Prostate gland (tissue), 2 donors: ENCODE measurements at regions not wholly inside any gene's neighbourhood (a gene's known extent, or its start where the extent isn't known, plus 50 kb on each side); places are given as distances from the start of the nearest gene placed in this dataset.

Experiments used
- DNase-seq: peaks from one replicate; pipeline ENCODE4 v3.0.0-alpha.2; 2019; ENCODE audit warnings: low spot score
- H3K27ac ChIP-seq, 2 donors: fragments of 200-600 bp; sonication (generic); 2 replicates each; pipeline ENCODE4 v1.5.1; 2017 to 2019
- H3K27me3 ChIP-seq: fragments of 200-600 bp; sonication (generic); replicated peaks from 2 replicates; pipeline ENCODE4 v1.5.1; 2019; ENCODE audit not compliant: insufficient read depth
- H3K36me3 ChIP-seq, 2 donors: fragments of 200-600 bp; sonication (generic); 1 replicate in 1 of 2; 2 replicates in 1 of 2; pipeline versions ENCODE4 v1.5.1 to v1.8.1; 2017 to 2019
- H3K4me1 ChIP-seq: fragments of 200-600 bp; sonication (generic); replicated peaks from 2 replicates; pipeline ENCODE4 v1.5.1; 2019
- H3K4me3 ChIP-seq, 2 donors: fragments of 200-600 bp; sonication (generic); 2 replicates each; pipeline ENCODE4 v1.5.1; 2017 to 2019
- H3K9me3 ChIP-seq: fragments of 200-600 bp; sonication (generic); 2 replicates; pipeline ENCODE4 v1.5.1; 2017
- POLR2A ChIP-seq: fragments of 450-650 bp; IDR thresholded peaks from one replicate; pipeline ENCODE4 v1.6.1; 2016; ENCODE audit warnings: antibody characterized with exemption, mild to moderate bottlenecking
- POLR2AphosphoS5 ChIP-seq: sonication (generic); formaldehyde crosslinking; IDR thresholded peaks from one replicate; pipeline ENCODE4 v1.6.1; 2017; ENCODE audit warnings: antibody characterized with exemption
- WGBS: methylation state at CpG from one replicate; pipeline ENCODE4 v1.1.5; 2018; 5-methylcytosine and 5-hydroxymethylcytosine counted together
- intact Hi-C: fragments of 100-400 bp; cut with DNase I; formaldehyde crosslinking; loops from one replicate; pipeline ENCODE4 v1.14.2; 2022
- TF ChIP-seq, protein P1 (sequence below), 4 experiments: fragments of 200-600 bp in 2 of 4; fragments of 450-650 bp in 2 of 4; sonication (generic) in 2 of 4; IDR thresholded peaks; 1 replicate in 3 of 4; 2 replicates in 1 of 4; pipeline ENCODE4 v1.5.1; 2016 to 2019; ENCODE audit warnings: antibody characterized with exemption in 4 of 4, mild to moderate bottlenecking in 2 of 4, moderate library complexity in 2 of 4

DNA sequence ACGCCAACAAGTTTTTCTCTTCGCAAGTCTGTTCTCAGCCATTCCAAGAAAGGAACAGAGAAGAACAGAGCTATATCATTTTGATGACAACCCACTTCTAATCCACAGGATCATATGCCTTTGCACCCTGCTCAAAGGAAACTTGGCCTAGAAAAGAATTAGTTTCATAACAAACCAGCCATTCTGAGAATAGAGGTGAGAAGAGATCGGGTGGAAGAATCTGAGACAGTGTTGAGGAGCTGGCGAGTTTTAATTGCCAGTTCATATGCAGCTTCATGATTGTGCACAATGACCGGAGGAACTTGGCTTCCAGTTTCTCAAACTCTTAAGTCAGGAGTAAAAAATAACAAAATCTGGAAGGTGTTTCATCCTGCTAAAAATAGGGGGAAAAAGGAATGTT lies 380.0 kb downstream of the NR2F1-AS1 start:
- H3K27ac ChIP-seq = no peak overlapping the region
- no peak for TF ChIP-seq POLR2A
- intact Hi-C loops = no loop called here
- H3K4me1 ChIP-seq = no peaks in the 10 kb centered on the region
- no peak for DNase-seq
- no peaks in the 10 kb centered on the region for H3K27me3 ChIP-seq
- H3K9me3 ChIP-seq = no peaks in the 10 kb centered on the region
- H3K4me3 ChIP-seq = no peak overlapping the region
- no peaks in the 10 kb centered on the region for H3K36me3 ChIP-seq
- 76% methylated on average over 5 of the region's 5 CpGs for WGBS

DNA sequence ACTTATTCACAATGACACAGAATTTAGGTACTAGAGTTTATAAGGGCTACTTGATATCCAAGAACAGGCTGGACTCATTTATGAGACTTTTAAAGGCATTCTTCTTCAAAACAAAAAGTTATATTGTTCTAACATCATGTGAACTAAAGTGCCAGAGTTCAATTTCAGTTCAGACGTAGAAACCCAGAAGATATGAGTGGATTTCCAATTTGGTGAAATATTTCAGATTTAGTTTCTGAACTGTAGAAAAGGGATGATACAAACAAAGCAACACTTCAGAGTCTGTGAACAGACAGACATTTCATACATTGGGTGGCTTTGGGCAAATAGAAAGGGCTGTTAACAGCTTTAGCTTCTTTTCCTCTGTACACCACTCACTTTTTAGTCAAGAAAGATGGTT lies 384.0 kb downstream of the NR2F1-AS1 start:
- intact Hi-C loops = no loop called here
- Histone ChIP-seq H3K27me3 (no peaks in the 10 kb centered on the region), H3K36me3 (no peaks in the 10 kb centered on the region), H3K4me3 (no peak overlapping the region), H3K4me1 (no peaks in the 10 kb centered on the region), H3K27ac (no peak overlapping the region), H3K9me3 (no peaks in the 10 kb centered on the region)
- DNase-seq = no peak
- 36% methylated on average over 1 of the region's 1 CpG for WGBS
- no peak for TF ChIP-seq POLR2A
- TF ChIP-seq POLR2AphosphoS5 = no peak
- TF ChIP-seq, protein P1, sequence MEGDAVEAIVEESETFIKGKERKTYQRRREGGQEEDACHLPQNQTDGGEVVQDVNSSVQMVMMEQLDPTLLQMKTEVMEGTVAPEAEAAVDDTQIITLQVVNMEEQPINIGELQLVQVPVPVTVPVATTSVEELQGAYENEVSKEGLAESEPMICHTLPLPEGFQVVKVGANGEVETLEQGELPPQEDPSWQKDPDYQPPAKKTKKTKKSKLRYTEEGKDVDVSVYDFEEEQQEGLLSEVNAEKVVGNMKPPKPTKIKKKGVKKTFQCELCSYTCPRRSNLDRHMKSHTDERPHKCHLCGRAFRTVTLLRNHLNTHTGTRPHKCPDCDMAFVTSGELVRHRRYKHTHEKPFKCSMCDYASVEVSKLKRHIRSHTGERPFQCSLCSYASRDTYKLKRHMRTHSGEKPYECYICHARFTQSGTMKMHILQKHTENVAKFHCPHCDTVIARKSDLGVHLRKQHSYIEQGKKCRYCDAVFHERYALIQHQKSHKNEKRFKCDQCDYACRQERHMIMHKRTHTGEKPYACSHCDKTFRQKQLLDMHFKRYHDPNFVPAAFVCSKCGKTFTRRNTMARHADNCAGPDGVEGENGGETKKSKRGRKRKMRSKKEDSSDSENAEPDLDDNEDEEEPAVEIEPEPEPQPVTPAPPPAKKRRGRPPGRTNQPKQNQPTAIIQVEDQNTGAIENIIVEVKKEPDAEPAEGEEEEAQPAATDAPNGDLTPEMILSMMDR (IDR thresholded peaks at IDR 0.05) = no peak

DNA sequence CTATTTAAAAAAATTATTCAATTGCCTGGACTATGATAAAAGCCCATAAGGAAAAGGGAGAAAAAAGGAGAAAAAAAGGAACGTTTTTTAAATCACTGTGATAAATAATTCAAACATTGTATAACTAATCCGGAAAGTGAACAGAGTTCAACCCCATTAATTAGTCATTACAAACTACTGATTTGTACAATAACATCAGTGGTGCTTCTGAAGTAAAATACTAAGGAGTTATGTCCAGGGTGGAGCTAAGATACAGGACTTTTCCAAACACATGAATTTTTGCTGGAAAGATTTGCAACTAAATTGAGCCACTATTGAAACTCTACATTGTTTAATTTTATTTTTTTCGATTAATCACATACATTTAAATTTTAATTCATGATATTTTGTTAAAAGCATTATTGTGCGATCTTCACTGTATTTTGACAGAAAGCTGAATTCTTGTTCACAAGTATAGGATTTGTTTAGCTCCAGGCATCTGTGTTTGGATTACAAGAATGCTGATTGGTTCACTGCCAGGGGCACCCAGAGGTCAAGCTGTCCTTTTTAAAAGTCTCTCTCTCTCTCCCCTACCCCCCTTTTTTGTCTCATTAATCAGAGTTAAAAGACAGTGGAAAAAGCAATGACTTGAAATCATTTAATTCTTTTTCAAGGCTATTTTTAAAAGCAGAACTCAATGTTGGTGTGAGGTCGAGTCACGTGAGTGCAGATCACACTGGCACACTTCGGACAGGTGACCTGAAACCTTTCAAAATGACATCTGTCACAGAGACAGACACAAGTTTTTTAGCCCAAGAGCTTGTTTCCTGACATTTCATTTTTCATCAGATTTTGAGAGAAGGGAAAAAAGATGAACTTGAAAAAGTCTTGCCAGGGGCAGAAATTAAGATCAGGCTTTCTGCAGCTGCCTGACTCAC lies 387.3 kb downstream of the NR2F1-AS1 start:
- 47% methylated on average over 7 of the region's 7 CpGs for WGBS
- no peak for TF ChIP-seq POLR2AphosphoS5
- no peak for TF ChIP-seq POLR2A
- TF ChIP-seq, protein P1 (IDR thresholded peaks at IDR 0.05) = no peak
- Histone ChIP-seq H3K9me3 (no peaks in the 10 kb centered on the region), H3K4me1 (no peaks in the 10 kb centered on the region), H3K36me3 (no peaks in the 10 kb centered on the region), H3K4me3 (no peak overlapping the region), H3K27ac (no peak overlapping the region), H3K27me3 (no peaks in the 10 kb centered on the region)
- no peak for DNase-seq
- intact Hi-C loops = no loop called here

DNA sequence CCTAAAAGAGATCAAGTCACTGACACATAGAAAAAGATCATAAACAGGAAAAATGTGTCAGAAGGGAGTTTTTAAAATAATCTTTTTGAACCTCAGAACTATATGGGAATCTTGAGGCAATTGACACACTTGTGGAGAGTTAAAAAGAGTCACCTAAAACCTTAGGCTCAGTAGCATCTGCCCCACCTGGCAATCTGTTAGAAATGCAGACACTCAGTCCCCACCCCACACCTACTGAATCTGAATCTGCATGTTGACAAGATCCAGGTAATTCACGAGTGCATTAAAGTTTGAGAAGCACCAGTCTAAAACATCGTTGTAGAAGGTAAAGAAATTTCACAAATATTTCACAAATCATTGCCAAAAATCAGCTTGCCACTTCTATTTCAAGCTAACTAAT lies 388.3 kb downstream of the NR2F1-AS1 start:
- DNase-seq = no peak
- Histone ChIP-seq H3K36me3 (no peaks in the 10 kb centered on the region), H3K4me3 (no peak overlapping the region), H3K4me1 (no peaks in the 10 kb centered on the region), H3K27ac (no peak overlapping the region), H3K9me3 (no peaks in the 10 kb centered on the region), H3K27me3 (no peaks in the 10 kb centered on the region)
- WGBS = 79% methylated on average over 2 of the region's 2 CpGs
- no peak for TF ChIP-seq POLR2A
- no peak for TF ChIP-seq POLR2AphosphoS5
- TF ChIP-seq, protein P1 (IDR thresholded peaks at IDR 0.05) = no peak
- intact Hi-C loops = no loop called here

DNA sequence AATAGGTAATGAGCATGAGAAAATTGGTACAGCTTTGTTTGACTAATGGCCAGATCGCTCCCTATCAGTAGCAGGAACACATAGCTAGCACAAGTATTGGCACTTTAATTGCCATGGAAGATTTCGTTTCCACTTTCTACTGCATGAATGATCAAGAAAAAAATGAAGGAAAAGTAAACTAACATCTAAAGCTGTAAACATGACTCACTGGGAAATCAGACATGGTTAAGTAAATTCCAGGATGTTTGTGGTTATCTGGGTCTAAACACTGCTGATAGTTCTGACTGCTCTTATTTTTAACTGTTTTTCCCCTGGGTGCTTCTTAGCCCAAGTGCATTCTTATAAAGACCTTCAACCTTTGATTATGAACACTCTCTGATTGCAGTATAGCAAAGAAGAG lies 388.9 kb downstream of the NR2F1-AS1 start:
- intact Hi-C loops = no loop called here
- Histone ChIP-seq H3K36me3 (no peaks in the 10 kb centered on the region), H3K9me3 (no peaks in the 10 kb centered on the region), H3K27ac (no peak overlapping the region), H3K4me1 (no peaks in the 10 kb centered on the region), H3K4me3 (no peak overlapping the region), H3K27me3 (no peaks in the 10 kb centered on the region)
- WGBS = 51% methylated on average over 2 of the region's 2 CpGs
- TF ChIP-seq, protein P1 (IDR thresholded peaks at IDR 0.05) = no peak
- no peak for TF ChIP-seq POLR2A
- no peak for TF ChIP-seq POLR2AphosphoS5
- DNase-seq = no peak
